ENCODE measurements at regions not wholly inside any gene's neighbourhood (a gene's known extent, or its start where the extent isn't known, plus 50 kb on each side); places are given as distances from the start of the nearest gene placed in this dataset.

DNA sequence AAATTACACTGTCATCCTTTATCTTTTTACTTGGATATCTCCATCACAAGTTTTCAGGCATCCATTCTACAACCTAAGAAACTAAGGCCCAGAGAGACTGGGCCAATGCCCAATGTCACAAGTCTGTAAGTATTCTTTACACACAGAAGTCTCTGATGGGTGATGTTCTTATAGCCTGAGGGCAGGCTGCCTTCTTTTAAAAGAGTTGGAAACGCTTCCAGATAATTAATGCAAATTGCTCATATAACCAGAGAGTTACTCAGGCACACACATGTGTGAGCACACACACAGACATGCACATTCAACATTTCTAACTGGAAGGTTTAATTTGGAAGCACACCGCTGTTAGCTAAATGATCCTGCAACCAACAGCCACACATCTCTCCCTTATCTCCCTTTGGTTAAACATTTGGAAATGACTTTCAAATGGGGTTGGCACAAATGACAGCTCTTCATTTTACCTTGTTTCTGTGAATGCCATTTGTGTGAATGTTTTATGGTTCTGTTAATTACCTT lies 160.8 kb upstream of the TMPO start:
- H3K79me2 ChIP-seq (ENCODE audit: insufficient read depth, low read length), result no peaks in the 10 kb centered on the region
- H3K9me3 ChIP-seq (ENCODE audit: low read length), result no peaks in the 10 kb centered on the region
- no peaks in the 10 kb centered on the region for H3K4me1 ChIP-seq (ENCODE audit: insufficient read depth, low read length, severe bottlenecking)
- H3K9me2 ChIP-seq (ENCODE audit: low read depth, low read length), result no peaks in the 10 kb centered on the region
- no peak overlapping the region for H2AFZ ChIP-seq (ENCODE audit: low read length)
- H3K36me3 ChIP-seq (ENCODE audit: insufficient read depth, low read length), result no peaks in the 10 kb centered on the region
- peaks cover 4% of the 10 kb centered on the region; the same call in 1 of the 2 replicates for H3K27me3 ChIP-seq (ENCODE audit: insufficient read depth, low read length)
- H3K27ac ChIP-seq (ENCODE audit: low read depth, low read length, poor library complexity, severe bottlenecking), result no peak overlapping the region
- no peak overlapping the region for H3K4me2 ChIP-seq (ENCODE audit: low read length)
- no peak overlapping the region for H3K4me3 ChIP-seq (ENCODE audit: low read depth, low read length, poor library complexity, severe bottlenecking)
- no peaks in the 10 kb centered on the region for H3F3A ChIP-seq (ENCODE audit: insufficient read depth, low read length)
- H4K20me1 ChIP-seq (ENCODE audit: insufficient read depth, low read length), result no peaks in the 10 kb centered on the region
- H3K9ac ChIP-seq (ENCODE audit: low read length), result no peak overlapping the region
- TF ChIP-seq EZH2 (IDR thresholded peaks at IDR 0.05; ENCODE audit: borderline replicate concordance, low read length), result no peak
- TF ChIP-seq, protein P1, sequence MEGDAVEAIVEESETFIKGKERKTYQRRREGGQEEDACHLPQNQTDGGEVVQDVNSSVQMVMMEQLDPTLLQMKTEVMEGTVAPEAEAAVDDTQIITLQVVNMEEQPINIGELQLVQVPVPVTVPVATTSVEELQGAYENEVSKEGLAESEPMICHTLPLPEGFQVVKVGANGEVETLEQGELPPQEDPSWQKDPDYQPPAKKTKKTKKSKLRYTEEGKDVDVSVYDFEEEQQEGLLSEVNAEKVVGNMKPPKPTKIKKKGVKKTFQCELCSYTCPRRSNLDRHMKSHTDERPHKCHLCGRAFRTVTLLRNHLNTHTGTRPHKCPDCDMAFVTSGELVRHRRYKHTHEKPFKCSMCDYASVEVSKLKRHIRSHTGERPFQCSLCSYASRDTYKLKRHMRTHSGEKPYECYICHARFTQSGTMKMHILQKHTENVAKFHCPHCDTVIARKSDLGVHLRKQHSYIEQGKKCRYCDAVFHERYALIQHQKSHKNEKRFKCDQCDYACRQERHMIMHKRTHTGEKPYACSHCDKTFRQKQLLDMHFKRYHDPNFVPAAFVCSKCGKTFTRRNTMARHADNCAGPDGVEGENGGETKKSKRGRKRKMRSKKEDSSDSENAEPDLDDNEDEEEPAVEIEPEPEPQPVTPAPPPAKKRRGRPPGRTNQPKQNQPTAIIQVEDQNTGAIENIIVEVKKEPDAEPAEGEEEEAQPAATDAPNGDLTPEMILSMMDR (IDR thresholded peaks at IDR 0.05; ENCODE audit: low read length), result no peak

GRCh38 chr12:98355322-98355721 lies 160.1 kb upstream of the TMPO start:
- Histone ChIP-seq H3K4me3 (ENCODE audit: low read depth, low read length, poor library complexity, severe bottlenecking) (no peak overlapping the region), H2AFZ (ENCODE audit: low read length) (no peak overlapping the region), H3F3A (ENCODE audit: insufficient read depth, low read length) (no peaks in the 10 kb centered on the region), H3K4me2 (ENCODE audit: low read length) (no peak overlapping the region), H3K27me3 (ENCODE audit: insufficient read depth, low read length) (peaks cover 4% of the 10 kb centered on the region; the same call in 1 of the 2 replicates), H3K9ac (ENCODE audit: low read length) (no peak overlapping the region), H3K9me3 (ENCODE audit: low read length) (no peaks in the 10 kb centered on the region), H4K20me1 (ENCODE audit: insufficient read depth, low read length) (no peaks in the 10 kb centered on the region), H3K79me2 (ENCODE audit: insufficient read depth, low read length) (no peaks in the 10 kb centered on the region), H3K27ac (ENCODE audit: low read depth, low read length, poor library complexity, severe bottlenecking) (no peak overlapping the region), H3K36me3 (ENCODE audit: insufficient read depth, low read length) (no peaks in the 10 kb centered on the region), H3K4me1 (ENCODE audit: insufficient read depth, low read length, severe bottlenecking) (no peaks in the 10 kb centered on the region), H3K9me2 (ENCODE audit: low read depth, low read length) (no peaks in the 10 kb centered on the region)
- TF ChIP-seq, protein P1 (IDR thresholded peaks at IDR 0.05; ENCODE audit: low read length), result no peak
- TF ChIP-seq EZH2 (IDR thresholded peaks at IDR 0.05; ENCODE audit: borderline replicate concordance, low read length), result no peak

GRCh38 chr12:98355933-98356332 lies 159.5 kb upstream of the TMPO start:
- no peak for TF ChIP-seq EZH2 (IDR thresholded peaks at IDR 0.05; ENCODE audit: borderline replicate concordance, low read length)
- Histone ChIP-seq H3K9me3 (ENCODE audit: low read length) (no peaks in the 10 kb centered on the region), H3K4me1 (ENCODE audit: insufficient read depth, low read length, severe bottlenecking) (no peaks in the 10 kb centered on the region), H3K9ac (ENCODE audit: low read length) (no peak overlapping the region), H3K79me2 (ENCODE audit: insufficient read depth, low read length) (no peaks in the 10 kb centered on the region), H3F3A (ENCODE audit: insufficient read depth, low read length) (no peaks in the 10 kb centered on the region), H3K27me3 (ENCODE audit: insufficient read depth, low read length) (peaks cover 4% of the 10 kb centered on the region; the same call in 1 of the 2 replicates), H3K4me2 (ENCODE audit: low read length) (no peak overlapping the region), H4K20me1 (ENCODE audit: insufficient read depth, low read length) (no peaks in the 10 kb centered on the region), H3K36me3 (ENCODE audit: insufficient read depth, low read length) (no peaks in the 10 kb centered on the region), H3K4me3 (ENCODE audit: low read depth, low read length, poor library complexity, severe bottlenecking) (no peak overlapping the region), H3K27ac (ENCODE audit: low read depth, low read length, poor library complexity, severe bottlenecking) (no peak overlapping the region), H3K9me2 (ENCODE audit: low read depth, low read length) (no peaks in the 10 kb centered on the region), H2AFZ (ENCODE audit: low read length) (no peak overlapping the region)

DNA sequence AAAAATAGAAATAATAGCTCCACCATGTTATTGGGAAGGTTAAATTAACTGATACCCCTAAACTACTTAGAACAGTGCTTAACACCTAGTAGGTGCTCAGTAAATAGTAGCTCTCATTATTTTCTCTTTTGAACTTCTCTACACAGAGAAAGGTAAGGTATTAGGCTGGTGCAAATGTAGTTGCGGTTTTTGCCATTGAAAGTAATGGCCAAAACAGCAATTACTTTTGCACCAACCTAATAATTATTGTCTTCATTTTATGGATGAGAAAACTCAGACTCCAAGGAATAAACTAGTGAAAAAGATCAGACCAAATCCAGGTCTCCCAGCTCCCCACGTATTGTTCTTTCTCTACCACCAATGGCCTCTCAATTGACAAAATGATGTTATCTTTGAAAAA lies 157.2 kb upstream of the TMPO start:
- Histone ChIP-seq H3K4me3 (ENCODE audit: low read depth, low read length, poor library complexity, severe bottlenecking) (no peak overlapping the region), H3K9me2 (ENCODE audit: low read depth, low read length) (no peaks in the 10 kb centered on the region), H3K9me3 (ENCODE audit: low read length) (no peaks in the 10 kb centered on the region), H3K9ac (ENCODE audit: low read length) (no peak overlapping the region), H3K4me2 (ENCODE audit: low read length) (no peak overlapping the region), H3K79me2 (ENCODE audit: insufficient read depth, low read length) (no peaks in the 10 kb centered on the region), H3F3A (ENCODE audit: insufficient read depth, low read length) (no peaks in the 10 kb centered on the region), H3K36me3 (ENCODE audit: insufficient read depth, low read length) (no peaks in the 10 kb centered on the region), H3K27me3 (ENCODE audit: insufficient read depth, low read length) (no peaks in the 10 kb centered on the region), H2AFZ (ENCODE audit: low read length) (no peak overlapping the region), H4K20me1 (ENCODE audit: insufficient read depth, low read length) (no peaks in the 10 kb centered on the region), H3K4me1 (ENCODE audit: insufficient read depth, low read length, severe bottlenecking) (no peaks in the 10 kb centered on the region), H3K27ac (ENCODE audit: low read depth, low read length, poor library complexity, severe bottlenecking) (no peak overlapping the region)
- TF ChIP-seq EZH2 (IDR thresholded peaks at IDR 0.05; ENCODE audit: borderline replicate concordance, low read length), result no peak
- TF ChIP-seq, protein P1 (IDR thresholded peaks at IDR 0.05; ENCODE audit: low read length), result no peak
